ENCODE measurements at regions not wholly inside any gene's neighbourhood (a gene's known extent, or its start where the extent isn't known, plus 50 kb on each side); places are given as distances from the start of the nearest gene placed in this dataset.

- no peaks in the 10 kb centered on the region for H3K27me3 Mint-ChIP-seq (ENCODE audit: insufficient read depth)
- H3K4me1 Mint-ChIP-seq: no peaks in the 10 kb centered on the region
- DNase-seq: no peak
- no CpG with 5 or more reads among the region's 1 CpG for WGBS, 2 experiments (ENCODE audit: insufficient coverage in 1 of 2, insufficient read length in 1 of 2)
- H3K4me3 Mint-ChIP-seq: no peak overlapping the region
- H3K9me3 ChIP-seq (ENCODE audit: control insufficient read depth, low read length): peaks cover 18% of the 10 kb centered on the region
- H3K36me3 Mint-ChIP-seq (ENCODE audit: low read depth): no peaks in the 10 kb centered on the region
- H3K4me1 ChIP-seq (ENCODE audit: control insufficient read depth, insufficient read depth, low read length): no peaks in the 10 kb centered on the region
- peaks cover 30% of the 10 kb centered on the region for H3K9me3 Mint-ChIP-seq
- H3K9ac ChIP-seq (ENCODE audit: extremely low read depth, low read length, poor library complexity, severe bottlenecking): no peak overlapping the region
- no peak overlapping the region for H3K4me3 ChIP-seq (ENCODE audit: low read length)
- no peak overlapping the region for H3K27ac Mint-ChIP-seq
- no peaks in the 10 kb centered on the region for H3K27me3 ChIP-seq (ENCODE audit: control insufficient read depth, insufficient read depth, low read length, poor library complexity, severe bottlenecking)
- TF ChIP-seq CTCF (conservative IDR thresholded peaks at IDR 0.05): no peak
- no peaks in the 10 kb centered on the region for H3K36me3 ChIP-seq (ENCODE audit: control insufficient read depth, insufficient read depth, low read length)
- H3K27ac ChIP-seq (ENCODE audit: low read depth, low read length): no peak overlapping the region
Measured at GRCh38 chr5:165094782-165095181, 1589.4 kb downstream of the MAT2B start.

GRCh38 chr5:165101709-165102108 is 1596.3 kb downstream of the MAT2B start:
- no peaks in the 10 kb centered on the region for H3K4me1 ChIP-seq (ENCODE audit: control insufficient read depth, insufficient read depth, low read length)
- peaks cover 36% of the 10 kb centered on the region for H3K9me3 Mint-ChIP-seq
- H3K27ac ChIP-seq (ENCODE audit: low read depth, low read length): no peak overlapping the region
- H3K36me3 ChIP-seq (ENCODE audit: control insufficient read depth, insufficient read depth, low read length): no peaks in the 10 kb centered on the region
- H3K27me3 ChIP-seq (ENCODE audit: control insufficient read depth, insufficient read depth, low read length, poor library complexity, severe bottlenecking): no peaks in the 10 kb centered on the region
- H3K9me3 ChIP-seq (ENCODE audit: control insufficient read depth, low read length): peaks cover 26% of the 10 kb centered on the region
- H3K27me3 Mint-ChIP-seq (ENCODE audit: insufficient read depth): no peaks in the 10 kb centered on the region
- no peak overlapping the region for H3K4me3 ChIP-seq (ENCODE audit: low read length)
- TF ChIP-seq CTCF (conservative IDR thresholded peaks at IDR 0.05): no peak
- 100% methylated on average over 3 of the region's 3 CpGs; no CpG with 5 or more reads in 1 of the 2 experiments for WGBS, 2 experiments (ENCODE audit: insufficient coverage in 1 of 2, insufficient read length in 1 of 2)
- H3K4me3 Mint-ChIP-seq: no peak overlapping the region
- no peaks in the 10 kb centered on the region for H3K4me1 Mint-ChIP-seq
- no peak overlapping the region for H3K27ac Mint-ChIP-seq
- no peak for DNase-seq
- H3K36me3 Mint-ChIP-seq (ENCODE audit: low read depth): peaks cover 2% of the 10 kb centered on the region
- H3K9ac ChIP-seq (ENCODE audit: extremely low read depth, low read length, poor library complexity, severe bottlenecking): no peak overlapping the region

- Histone ChIP-seq H3K27ac (ENCODE audit: low read depth, low read length) (no peak overlapping the region), H3K27me3 (ENCODE audit: control insufficient read depth, insufficient read depth, low read length, poor library complexity, severe bottlenecking) (no peaks in the 10 kb centered on the region), H3K9ac (ENCODE audit: extremely low read depth, low read length, poor library complexity, severe bottlenecking) (no peak overlapping the region), H3K9me3 (ENCODE audit: control insufficient read depth, low read length) (peaks cover 12% of the 10 kb centered on the region), H3K4me3 (ENCODE audit: low read length) (no peak overlapping the region), H3K4me1 (ENCODE audit: control insufficient read depth, insufficient read depth, low read length) (no peaks in the 10 kb centered on the region), H3K36me3 (ENCODE audit: control insufficient read depth, insufficient read depth, low read length) (no peaks in the 10 kb centered on the region)
- TF ChIP-seq CTCF (conservative IDR thresholded peaks at IDR 0.05): no peak
- peaks cover 2% of the 10 kb centered on the region for H3K36me3 Mint-ChIP-seq (ENCODE audit: low read depth)
- 62% methylated on average over 3 of the region's 4 CpGs; no CpG with 5 or more reads in 1 of the 2 experiments for WGBS, 2 experiments (ENCODE audit: insufficient coverage in 1 of 2, insufficient read length in 1 of 2)
- DNase-seq: no peak
- peaks cover 13% of the 10 kb centered on the region for H3K9me3 Mint-ChIP-seq
- H3K27me3 Mint-ChIP-seq (ENCODE audit: insufficient read depth): no peaks in the 10 kb centered on the region
- no peak overlapping the region for H3K4me3 Mint-ChIP-seq
- no peaks in the 10 kb centered on the region for H3K4me1 Mint-ChIP-seq
- H3K27ac Mint-ChIP-seq: no peak overlapping the region
Measured at GRCh38 chr5:165104611-165105010, 1599.2 kb downstream of the MAT2B start.

Measured in endodermal cell (in vitro differentiated cells).